ENCODE measurements at regions not wholly inside any gene's neighbourhood (a gene's known extent, or its start where the extent isn't known, plus 50 kb on each side); places are given as distances from the start of the nearest gene placed in this dataset.

- no peak for DNase-seq
These were observed 134.0 kb upstream of the MAP9 start for GRCh38 chr4:155510771-155511170.

DNA sequence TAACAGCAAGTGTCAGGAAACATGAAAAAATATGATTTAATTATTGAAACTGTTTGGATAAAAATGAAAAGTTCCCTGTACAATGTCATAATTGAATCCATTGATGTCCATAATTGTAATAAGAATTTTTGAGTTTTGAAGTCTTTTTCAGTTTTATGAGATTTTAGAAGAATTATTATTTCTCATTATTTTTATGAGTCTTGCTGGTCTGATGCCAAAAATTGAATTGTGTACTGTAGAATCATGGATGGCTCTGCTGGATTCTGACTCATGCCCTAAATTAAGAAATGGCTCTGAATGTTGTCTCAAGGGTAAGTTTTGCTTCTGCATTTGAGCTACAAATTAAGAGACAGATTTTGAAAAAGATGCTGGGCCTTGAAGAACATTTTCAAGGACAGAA lies 132.8 kb upstream of the MAP9 start:
- no peak for DNase-seq

- DNase-seq = no peak
These were observed 130.0 kb upstream of the MAP9 start for GRCh38 chr4:155506745-155507144.

DNA sequence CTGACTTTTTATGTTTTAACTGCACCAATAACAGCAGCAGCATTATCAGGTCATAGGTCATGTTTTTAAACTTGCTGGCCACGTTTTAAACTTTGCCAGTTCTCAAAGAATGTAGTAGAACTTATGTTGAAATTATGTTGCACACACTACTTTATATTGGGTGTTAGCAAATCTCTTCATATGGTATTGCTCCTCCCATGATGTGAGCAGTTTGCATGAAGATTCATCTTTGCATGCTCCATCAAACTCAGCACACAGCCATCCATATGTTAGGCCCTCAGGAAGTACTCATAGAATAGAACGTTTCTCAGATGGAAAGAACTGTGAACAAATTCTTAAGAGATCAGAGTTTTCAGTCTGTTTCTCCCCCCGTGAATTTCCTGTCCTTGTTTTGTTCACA lies 128.6 kb upstream of the MAP9 start:
- DNase-seq = no peak

DNA sequence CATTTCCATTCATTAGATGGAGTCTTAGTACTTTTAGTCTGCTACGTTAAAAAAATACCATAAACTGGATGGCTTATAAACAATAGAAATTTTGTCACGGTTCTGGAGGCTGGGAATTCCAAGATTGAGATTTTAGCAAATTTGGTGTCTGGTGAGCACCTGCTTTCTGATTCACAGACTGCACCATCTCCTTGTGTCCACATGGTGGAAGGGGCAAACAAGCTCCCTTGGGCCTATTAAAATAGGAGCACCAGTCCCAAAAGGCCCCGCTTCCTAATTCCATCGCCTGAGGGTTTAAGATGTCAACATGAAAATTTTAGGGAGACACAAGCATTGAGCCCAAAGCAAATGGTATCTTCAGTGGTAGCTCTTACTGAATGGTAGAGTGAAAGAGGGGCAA lies 120.5 kb upstream of the MAP9 start:
- no peak for DNase-seq

GRCh38 chr4:155496294-155496626 lies 119.5 kb upstream of the MAP9 start:
- no peak for DNase-seq

- no peak for DNase-seq
These were observed 119.0 kb upstream of the MAP9 start for GRCh38 chr4:155495572-155496293.

GRCh38 chr4:155494037-155494718 lies 117.4 kb upstream of the MAP9 start:
- DNase-seq = no peak

- no peak for DNase-seq
These were observed 114.8 kb upstream of the MAP9 start for GRCh38 chr4:155491336-155492120.

DNA sequence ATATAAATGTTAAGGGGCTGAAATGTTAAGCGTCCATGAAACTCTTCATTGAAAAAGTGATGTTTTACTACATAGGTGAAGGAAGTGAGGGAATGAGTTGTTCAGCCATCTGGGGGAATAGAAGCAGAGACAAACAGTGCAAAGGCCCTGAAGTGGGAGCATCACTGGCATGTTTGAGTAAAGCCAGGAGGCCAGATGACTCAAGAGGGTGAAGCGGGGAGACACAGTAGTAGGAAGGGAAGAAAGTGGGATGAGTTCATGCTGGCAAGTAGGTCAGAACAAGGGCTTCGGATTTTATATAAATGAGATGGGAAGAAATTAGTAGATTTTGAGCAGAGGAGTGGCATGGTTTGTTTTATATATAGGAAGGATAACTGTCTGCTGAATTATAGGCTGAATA lies 112.5 kb upstream of the MAP9 start:
- DNase-seq = no peak

- no peak for DNase-seq
These were observed 111.9 kb upstream of the MAP9 start for GRCh38 chr4:155488691-155489090.

DNA sequence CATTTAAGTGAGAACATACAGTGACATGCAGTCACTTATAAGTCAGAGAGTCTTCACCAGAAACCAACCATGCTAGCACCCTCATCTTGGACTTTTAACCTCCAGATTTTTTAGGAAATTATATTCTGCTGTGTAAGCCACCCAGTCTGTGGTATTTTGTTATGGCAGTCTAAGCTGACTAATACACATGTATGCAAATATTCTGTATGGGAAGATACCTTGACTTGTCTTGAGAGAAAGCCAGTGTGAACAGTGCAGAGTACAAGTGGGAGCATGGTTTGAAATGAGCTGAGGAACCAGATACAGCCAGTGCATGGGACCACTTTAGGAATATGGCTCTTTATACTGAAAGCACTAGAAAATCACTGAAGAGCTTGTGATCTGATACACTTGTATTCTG lies 110.4 kb upstream of the MAP9 start:
- DNase-seq = no peak

DNA sequence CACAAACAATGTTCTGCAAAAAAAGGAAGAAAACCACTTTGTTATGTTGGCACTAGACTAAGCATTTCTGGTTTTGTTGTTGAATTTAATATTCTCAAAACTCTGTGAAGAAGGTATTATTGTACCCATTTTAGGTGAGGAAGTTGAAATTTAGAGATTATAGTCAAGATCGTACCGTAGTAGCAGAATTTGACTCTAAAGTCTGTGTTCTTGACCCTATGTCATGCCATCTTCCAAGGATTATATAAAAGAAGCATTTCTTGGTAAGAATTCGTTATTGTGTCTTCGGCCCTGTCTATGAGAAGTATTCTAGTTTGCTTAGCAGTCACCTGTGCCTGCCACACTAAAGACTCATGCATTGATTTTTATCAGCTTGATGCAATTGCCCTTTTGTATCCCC lies 104.4 kb upstream of the MAP9 start:
- DNase-seq = no peak

GRCh38 chr4:155479835-155480234 lies 103.1 kb upstream of the MAP9 start:
- DNase-seq = no peak

DNA sequence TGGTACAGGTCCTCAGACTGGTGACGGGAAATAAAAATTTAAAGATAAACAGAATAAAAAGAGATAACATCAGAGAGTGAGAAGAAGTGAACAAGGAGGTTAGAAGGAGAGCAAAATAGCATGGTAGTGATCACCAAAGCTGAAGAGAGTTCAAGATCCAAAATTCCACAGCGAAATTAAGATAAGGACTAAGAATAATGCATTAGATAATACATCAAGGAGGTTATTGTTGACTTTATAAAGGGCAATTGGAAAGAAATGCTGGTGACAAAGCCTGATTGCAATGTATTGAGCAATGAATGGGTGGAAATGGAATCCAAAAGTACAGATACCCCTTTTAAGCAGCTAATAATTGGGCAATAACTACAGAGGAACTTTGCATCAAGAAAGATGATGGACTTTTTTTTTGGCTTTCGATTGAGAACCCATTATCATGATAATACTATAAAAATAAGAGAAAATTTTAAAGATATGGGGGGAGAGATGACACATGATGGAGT lies 101.6 kb upstream of the MAP9 start:
- no peak for DNase-seq

DNA sequence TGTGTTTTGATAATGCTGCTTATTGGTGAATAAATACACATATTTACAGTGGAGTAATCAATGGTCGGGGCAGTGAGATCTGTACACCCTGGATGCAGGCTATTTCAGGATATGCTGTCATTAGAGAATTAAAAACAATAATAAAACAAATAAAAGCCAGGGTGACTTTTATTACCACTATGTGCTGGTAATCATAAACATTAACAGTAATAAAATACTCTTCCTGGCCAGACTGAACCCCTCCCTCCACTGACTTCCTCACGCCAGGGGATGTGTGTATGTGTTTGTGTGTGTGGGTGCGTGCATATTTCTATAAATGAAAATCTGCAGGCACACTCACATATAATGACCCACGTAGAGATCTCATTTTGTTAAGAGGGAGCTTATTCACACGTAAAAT lies 98.0 kb upstream of the MAP9 start:
- DNase-seq = no peak

DNA sequence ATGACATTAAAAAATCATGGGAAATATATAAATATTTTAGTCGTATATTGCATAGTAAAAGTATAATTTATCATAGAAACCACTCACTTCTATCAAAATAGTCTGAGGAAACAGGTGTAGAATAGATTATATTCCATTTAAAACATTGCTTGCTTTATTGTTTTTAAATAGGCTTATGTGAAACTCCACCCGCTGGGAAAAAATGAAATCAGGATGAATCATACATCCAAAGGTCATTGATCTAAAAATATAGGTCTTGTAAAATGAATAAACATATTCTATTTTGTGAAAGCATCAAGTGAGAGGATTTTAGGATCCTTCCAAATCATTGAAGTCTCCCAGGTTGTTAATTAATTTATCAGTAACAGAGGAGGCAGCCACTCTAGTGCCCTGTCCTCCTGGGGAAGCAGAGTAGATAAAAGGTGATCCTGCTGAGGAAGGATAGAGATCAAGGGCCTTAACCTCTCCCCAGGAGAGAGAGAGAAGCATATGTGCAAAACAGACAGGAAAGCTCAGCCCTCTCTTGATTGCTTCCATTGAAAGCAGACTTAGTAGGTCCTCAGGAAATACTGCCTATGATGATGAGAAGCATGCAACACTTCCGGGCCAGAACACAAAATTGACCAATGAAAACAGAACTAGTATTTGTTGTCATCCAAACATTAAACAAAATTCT lies 96.8 kb upstream of the MAP9 start:
- DNase-seq = no peak

DNA sequence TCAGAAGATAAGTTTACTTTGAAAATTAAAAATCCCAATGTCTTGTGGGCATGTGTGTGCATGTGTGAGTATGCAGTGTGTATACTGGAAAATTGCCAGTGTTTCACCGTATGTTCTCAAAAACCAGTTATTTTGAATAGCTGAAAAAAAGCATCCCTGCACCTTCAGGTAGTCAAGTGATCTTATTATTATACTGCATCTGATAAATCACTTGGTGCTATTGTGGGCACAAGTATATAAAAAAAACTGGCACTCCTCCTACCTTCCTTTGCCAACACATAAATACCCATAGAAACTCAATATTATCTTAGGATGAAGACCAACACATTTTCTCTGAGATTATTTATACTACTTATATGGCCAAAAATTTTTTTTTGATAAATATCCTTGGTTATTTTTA lies 91.5 kb upstream of the MAP9 start:
- no peak for DNase-seq

- no peak for DNase-seq
These were observed 73.9 kb upstream of the MAP9 start for GRCh38 chr4:155450676-155451075.

DNA sequence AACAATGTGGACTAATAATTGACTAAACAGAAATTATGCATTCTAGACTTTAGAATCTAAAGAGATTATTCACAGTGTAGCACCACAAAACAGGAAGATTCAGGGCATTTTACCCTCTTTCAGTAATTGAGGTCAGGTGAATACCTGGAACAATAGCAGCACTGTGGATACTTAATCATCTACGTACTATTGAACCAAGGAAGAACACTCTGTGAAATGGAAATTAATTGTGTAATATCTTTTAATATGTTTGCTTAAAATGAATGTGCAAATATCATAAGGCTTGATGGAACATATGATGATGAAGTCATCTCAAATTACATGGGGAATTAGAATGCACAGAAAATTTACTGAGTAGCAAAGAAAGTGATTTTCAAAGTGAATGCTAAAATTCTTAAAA lies 68.5 kb upstream of the MAP9 start:
- no peak for DNase-seq

GRCh38 chr4:155444721-155445120 lies 68.0 kb upstream of the MAP9 start:
- DNase-seq = no peak

GRCh38 chr4:155442267-155443105 lies 65.7 kb upstream of the MAP9 start:
- DNase-seq = peak; percentile 9 to 22
